GM12878 (cell line): ENCODE measurements at regions not wholly inside any gene's neighbourhood (a gene's known extent, or its start where the extent isn't known, plus 50 kb on each side); places are given as distances from the start of the nearest gene placed in this dataset.

ENCODE experiments used
- ATAC-seq: fragments of 200-7000 bp; cut with Tn5 transposase; 3 replicates; pipeline ENCODE4 v1.9.1; 2020; ENCODE audit warnings: mild to moderate bottlenecking, moderate library complexity
- BruUV-seq: library from RNA; stranded (reverse); fragments of 400-500 nt; replicated peaks from 2 replicates; lab custom pipeline; 2021; lab: Mats Ljungman, UMichigan
- CTCF ChIA-PET: fragments of 300-600 bp; sonication (Branson Sonifier 250); formaldehyde crosslinking; extraction: SDS; loops from one replicate; lab custom pipeline; 2021; ENCODE audit warnings: inconsistent platforms; lab: Yijun Ruan, JAX
- POLR2A ChIA-PET: fragments of 350-600 bp; formaldehyde crosslinking; extraction: SDS; loops from one replicate; lab custom pipeline; 2021; ENCODE audit warnings: inconsistent platforms; lab: Charles Lee
- RAD21 ChIA-PET: fragments of 300-600 bp; sonication (Branson Sonifier 250); formaldehyde crosslinking; loops from one replicate; lab custom pipeline; 2023; ENCODE audit warnings: antibody characterized with exemption; ENCODE audit not compliant: unreplicated experiment; lab: Charles Lee
- SMC1A ChIA-PET: fragments of 300-600 bp; sonication (Branson Sonifier 250); formaldehyde crosslinking; loops from one replicate; lab custom pipeline; 2023; ENCODE audit not compliant: unreplicated experiment, uncharacterized antibody; lab: Charles Lee
- DNase-seq: peaks from one replicate; pipeline ENCODE4 v3.0.0-alpha.2; 2011; ENCODE audit warnings: low read depth, low spot score
- FAIRE-seq: peaks from 3 replicates; lab custom pipeline; 2011; peaks lifted over from hg19 to GRCh38; lab: Jason Lieb, UNC
- H2AFZ ChIP-seq: 2 replicates; pipeline ENCODE4 v1.6.0; 2011; ENCODE audit warnings: low read depth, low read length, control low read depth; ENCODE audit not compliant: control insufficient read depth
- H3K27ac ChIP-seq: 2 replicates; pipeline ENCODE4 v1.5.1; 2011; ENCODE audit warnings: control low read depth; ENCODE audit not compliant: control insufficient read depth, insufficient read depth
- H3K27me3 ChIP-seq, 2 experiments: replicated peaks in 1 of 2; 2 replicates each; pipeline versions ENCODE4 v1.6.0 to v1.6.1; 2011; ENCODE audit warnings: low read length in 1 of 2; ENCODE audit not compliant: control insufficient read depth in 2 of 2, insufficient read depth in 2 of 2
- H3K36me3 ChIP-seq, 2 experiments: 2 replicates each; pipeline ENCODE4 v1.5.1; 2011; ENCODE audit warnings: low read length in 1 of 2; ENCODE audit not compliant: control insufficient read depth in 2 of 2, insufficient read depth in 2 of 2
- H3K4me1 ChIP-seq: 2 replicates; pipeline ENCODE4 v1.6.1; 2011; ENCODE audit warnings: mild to moderate bottlenecking, low read length, moderate library complexity, mixed read lengths; ENCODE audit not compliant: control insufficient read depth, insufficient read depth
- H3K4me2 ChIP-seq: 2 replicates; pipeline ENCODE4 v1.6.0; 2011; ENCODE audit warnings: control low read depth; ENCODE audit not compliant: control insufficient read depth, insufficient read depth
- H3K4me3 ChIP-seq: fragments of 200-600 bp; sonication (generic); 2 replicates; pipeline ENCODE4 v1.5.1; 2016
- H3K79me2 ChIP-seq: 2 replicates; pipeline ENCODE4 v1.6.0; 2011; ENCODE audit warnings: low read length; ENCODE audit not compliant: control insufficient read depth, insufficient read depth
- H3K9ac ChIP-seq: 2 replicates; pipeline ENCODE4 v1.8.0; 2011; ENCODE audit warnings: low read length, control low read depth, mixed read lengths; ENCODE audit not compliant: control insufficient read depth, insufficient read depth
- H3K9me3 ChIP-seq: replicated peaks from 3 replicates; pipeline ENCODE4 v1.5.1; 2011; ENCODE audit warnings: mild to moderate bottlenecking, low read length; ENCODE audit not compliant: control insufficient read depth, insufficient read depth
- H4K20me1 ChIP-seq: 2 replicates; pipeline ENCODE4 v1.6.0; 2011; ENCODE audit not compliant: control insufficient read depth, insufficient read depth
- ATF7 ChIP-seq: fragments of 450-650 bp; IDR thresholded peaks from 2 replicates; pipeline ENCODE4 v1.6.1; 2016; ENCODE audit warnings: low read depth, mild to moderate bottlenecking
- BMI1 ChIP-seq: fragments of 450-650 bp; IDR thresholded peaks from 2 replicates; pipeline ENCODE4 v1.6.1; 2016; ENCODE audit warnings: mild to moderate bottlenecking, moderate library complexity, borderline replicate concordance
- CHD4 ChIP-seq: fragments of 200-600 bp; sonication (generic); IDR thresholded peaks from 2 replicates; pipeline ENCODE4 v1.6.1; 2016; ENCODE audit warnings: mild to moderate bottlenecking
- DPF2 ChIP-seq: fragments of 450-650 bp; IDR thresholded peaks from 2 replicates; pipeline ENCODE4 v1.6.1; 2017; ENCODE audit warnings: mild to moderate bottlenecking
- EP300 ChIP-seq, 2 experiments: fragments of 150-350 bp in 1 of 2; IDR thresholded peaks; 2 replicates each; pipeline ENCODE4 v1.6.1; 2011 to 2012; ENCODE audit warnings: low read depth in 2 of 2, low read length in 2 of 2, borderline replicate concordance in 1 of 2, improper control_type of control experiment in 1 of 2, inconsistent platforms in 1 of 2; ENCODE audit not compliant: control insufficient read depth in 1 of 2
- ESRRA ChIP-seq: IDR thresholded peaks from 2 replicates; pipeline ENCODE4 v1.6.1; 2012; ENCODE audit warnings: mild to moderate bottlenecking, low read length, improper control_type of control experiment
- JUND ChIP-seq: IDR thresholded peaks from 2 replicates; pipeline ENCODE4 v1.6.1; 2012; ENCODE audit warnings: low read depth, mild to moderate bottlenecking, low read length, improper control_type of control experiment, moderate library complexity
- NFYB ChIP-seq: IDR thresholded peaks from 2 replicates; pipeline ENCODE4 v1.6.1; 2011; ENCODE audit warnings: low read depth, mild to moderate bottlenecking, low read length, improper control_type of control experiment, moderate library complexity; ENCODE audit not compliant: insufficient read depth
- PML ChIP-seq: IDR thresholded peaks from 2 replicates; pipeline ENCODE4 v1.6.1; 2012; ENCODE audit warnings: low read length, inconsistent platforms
- TCF12 ChIP-seq: IDR thresholded peaks from 2 replicates; pipeline ENCODE4 v1.6.1; 2011; ENCODE audit warnings: low read depth, mild to moderate bottlenecking, low read length
- WGBS: methylation state at CpG from one replicate; pipeline ENCODE4 v1.1.6; 2016; ENCODE audit warnings: low lambda C conversion rate; ENCODE audit not compliant: insufficient replicate concordance, insufficient coverage; ENCODE audit errors: missing lambda C conversion rate; 5-methylcytosine and 5-hydroxymethylcytosine counted together
- in situ Hi-C: fragments of 300-500 bp; cut with MboI; formaldehyde crosslinking; loops from 9 replicates; pipeline ENCODE4 v1.14.3; 2018; ENCODE audit warnings: mixed read lengths
- intact Hi-C: fragments of 100-400 bp; cut with micrococcal nuclease; formaldehyde crosslinking; loops from one replicate; pipeline ENCODE4 v1.14.2; 2022; ENCODE audit not compliant: unreplicated experiment
- TF ChIP-seq, protein P1 (sequence below): IDR thresholded peaks from 2 replicates; pipeline ENCODE4 v1.6.1; 2011; ENCODE audit warnings: borderline replicate concordance, low read depth, mild to moderate bottlenecking, moderate library complexity, low read length; ENCODE audit not compliant: insufficient read depth, poor library complexity, severe bottlenecking
- TF ChIP-seq, protein P2 (sequence below): IDR thresholded peaks from 2 replicates; pipeline ENCODE4 v1.6.1; 2012; ENCODE audit warnings: low read depth, low read length, improper control_type of control experiment
- TF ChIP-seq, protein P3 (sequence below): fragments of 450-650 bp; IDR thresholded peaks from 2 replicates; pipeline ENCODE4 v1.6.1; 2018; ENCODE audit warnings: mild to moderate bottlenecking, low read depth, moderate library complexity; ENCODE audit not compliant: partially characterized antibody

DNA sequence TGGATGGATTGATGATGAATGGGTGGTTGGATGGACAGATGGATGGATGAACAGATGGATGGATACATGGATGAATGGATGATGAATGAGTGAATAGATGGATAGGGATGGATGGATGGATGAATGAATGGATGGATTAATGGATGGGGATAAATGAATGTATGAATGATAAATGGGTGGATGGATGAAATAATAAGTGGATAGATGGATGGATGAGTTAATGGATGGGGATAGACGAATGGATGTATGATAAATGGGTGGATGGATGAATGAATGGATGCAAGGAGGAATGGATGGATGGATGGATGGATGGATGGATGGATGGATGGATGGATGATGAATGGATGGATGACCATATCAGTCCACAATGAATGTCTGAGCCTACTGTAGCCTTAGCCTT lies 381.9 kb downstream of the SETD4 start (continued):
- no peak for TF ChIP-seq NFYB
- no peak for TF ChIP-seq JUND

DNA sequence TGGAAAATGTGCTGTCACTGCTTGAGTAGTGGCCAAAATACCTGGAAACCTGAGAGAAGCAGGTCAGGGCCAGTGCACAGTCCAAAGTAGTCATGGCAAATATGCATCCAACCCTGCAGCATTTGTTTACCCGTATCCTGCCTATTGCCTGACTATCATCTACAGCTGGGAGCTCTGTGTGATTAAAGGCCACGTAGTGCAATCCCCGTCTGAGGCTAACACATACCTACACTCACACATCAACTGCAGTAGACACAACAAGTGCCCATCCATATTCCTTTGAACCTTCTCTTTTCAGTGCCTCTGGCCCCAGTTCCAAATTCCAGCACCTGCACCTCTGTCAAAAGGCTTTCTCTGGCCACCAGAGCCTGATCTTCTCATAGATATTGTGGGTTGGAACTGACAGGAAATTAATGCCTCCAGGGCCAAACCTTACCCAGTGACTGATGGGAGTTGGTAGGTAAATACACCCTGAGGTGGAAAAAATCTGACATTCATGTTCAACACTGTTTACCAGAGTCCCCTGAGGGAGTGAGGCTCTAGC lies 383.0 kb downstream of the SETD4 start:
- in situ Hi-C loops: no loop called here
- WGBS: 17% methylated on average over 3 of the region's 3 CpGs
- POLR2A ChIA-PET: no interaction called here
- ATAC-seq (no peak), FAIRE-seq (no peak), DNase-seq (no peak)
- Histone ChIP-seq H3K4me1 (no peaks in the 10 kb centered on the region), H3K9ac (no peak overlapping the region), H3K79me2 (no peaks in the 10 kb centered on the region), H3K27ac (no peak overlapping the region), H3K9me3 (no peaks in the 10 kb centered on the region), H2AFZ (no peak overlapping the region), H3K4me2 (no peak overlapping the region), H3K27me3 (no peaks in the 10 kb centered on the region), H4K20me1 (no peaks in the 10 kb centered on the region), H3K36me3 (no peaks in the 10 kb centered on the region), H3K4me3 (no peak overlapping the region)
- SMC1A ChIA-PET: interaction anchor here (1.4 kb wide), 1 partner anchor 9 kb away, joined by 3 read pairs; no protein-coding TSS in a partner anchor
- TF ChIP-seq EP300 (IDR thresholded peaks at IDR 0.05; ENCODE audit: borderline replicate concordance in 1 of 2, control insufficient read depth in 1 of 2, low read depth in 2 of 2, low read length in 2 of 2) (no peak), DPF2 (no peak), ATF7 (no peak), PML (no peak), TCF12 (no peak), CHD4 (no peak), ESRRA (no peak), BMI1 (no peak)
- TF ChIP-seq, protein P1, sequence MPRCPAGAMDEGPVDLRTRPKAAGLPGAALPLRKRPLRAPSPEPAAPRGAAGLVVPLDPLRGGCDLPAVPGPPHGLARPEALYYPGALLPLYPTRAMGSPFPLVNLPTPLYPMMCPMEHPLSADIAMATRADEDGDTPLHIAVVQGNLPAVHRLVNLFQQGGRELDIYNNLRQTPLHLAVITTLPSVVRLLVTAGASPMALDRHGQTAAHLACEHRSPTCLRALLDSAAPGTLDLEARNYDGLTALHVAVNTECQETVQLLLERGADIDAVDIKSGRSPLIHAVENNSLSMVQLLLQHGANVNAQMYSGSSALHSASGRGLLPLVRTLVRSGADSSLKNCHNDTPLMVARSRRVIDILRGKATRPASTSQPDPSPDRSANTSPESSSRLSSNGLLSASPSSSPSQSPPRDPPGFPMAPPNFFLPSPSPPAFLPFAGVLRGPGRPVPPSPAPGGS: no peak
- TF ChIP-seq, protein P2, sequence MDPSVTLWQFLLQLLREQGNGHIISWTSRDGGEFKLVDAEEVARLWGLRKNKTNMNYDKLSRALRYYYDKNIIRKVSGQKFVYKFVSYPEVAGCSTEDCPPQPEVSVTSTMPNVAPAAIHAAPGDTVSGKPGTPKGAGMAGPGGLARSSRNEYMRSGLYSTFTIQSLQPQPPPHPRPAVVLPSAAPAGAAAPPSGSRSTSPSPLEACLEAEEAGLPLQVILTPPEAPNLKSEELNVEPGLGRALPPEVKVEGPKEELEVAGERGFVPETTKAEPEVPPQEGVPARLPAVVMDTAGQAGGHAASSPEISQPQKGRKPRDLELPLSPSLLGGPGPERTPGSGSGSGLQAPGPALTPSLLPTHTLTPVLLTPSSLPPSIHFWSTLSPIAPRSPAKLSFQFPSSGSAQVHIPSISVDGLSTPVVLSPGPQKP: no peak
- TF ChIP-seq, protein P3, sequence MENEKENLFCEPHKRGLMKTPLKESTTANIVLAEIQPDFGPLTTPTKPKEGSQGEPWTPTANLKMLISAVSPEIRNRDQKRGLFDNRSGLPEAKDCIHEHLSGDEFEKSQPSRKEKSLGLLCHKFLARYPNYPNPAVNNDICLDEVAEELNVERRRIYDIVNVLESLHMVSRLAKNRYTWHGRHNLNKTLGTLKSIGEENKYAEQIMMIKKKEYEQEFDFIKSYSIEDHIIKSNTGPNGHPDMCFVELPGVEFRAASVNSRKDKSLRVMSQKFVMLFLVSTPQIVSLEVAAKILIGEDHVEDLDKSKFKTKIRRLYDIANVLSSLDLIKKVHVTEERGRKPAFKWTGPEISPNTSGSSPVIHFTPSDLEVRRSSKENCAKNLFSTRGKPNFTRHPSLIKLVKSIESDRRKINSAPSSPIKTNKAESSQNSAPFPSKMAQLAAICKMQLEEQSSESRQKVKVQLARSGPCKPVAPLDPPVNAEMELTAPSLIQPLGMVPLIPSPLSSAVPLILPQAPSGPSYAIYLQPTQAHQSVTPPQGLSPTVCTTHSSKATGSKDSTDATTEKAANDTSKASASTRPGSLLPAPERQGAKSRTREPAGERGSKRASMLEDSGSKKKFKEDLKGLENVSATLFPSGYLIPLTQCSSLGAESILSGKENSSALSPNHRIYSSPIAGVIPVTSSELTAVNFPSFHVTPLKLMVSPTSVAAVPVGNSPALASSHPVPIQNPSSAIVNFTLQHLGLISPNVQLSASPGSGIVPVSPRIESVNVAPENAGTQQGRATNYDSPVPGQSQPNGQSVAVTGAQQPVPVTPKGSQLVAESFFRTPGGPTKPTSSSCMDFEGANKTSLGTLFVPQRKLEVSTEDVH: no peak
- CTCF ChIA-PET: no interaction called here
- BruUV-seq: no TSS peak
- intact Hi-C loops: no loop called here
- RAD21 ChIA-PET: no interaction called here
